ENCODE measurements at regions not wholly inside any gene's neighbourhood (a gene's known extent, or its start where the extent isn't known, plus 50 kb on each side); places are given as distances from the start of the nearest gene placed in this dataset.

GRCh38 chr4:147355032-147355656 is 125.8 kb upstream of the EDNRA start:
- Histone ChIP-seq H3K27ac (ENCODE audit: insufficient read depth, low read length, poor library complexity, severe bottlenecking) (no peak overlapping the region), H3K9me3 (ENCODE audit: control insufficient read depth in 2 of 2, low read length in 2 of 2) (no peaks in the 10 kb centered on the region), H3K4me3 (ENCODE audit: low read depth, low read length) (no peak overlapping the region), H3K27me3 (ENCODE audit: control insufficient read depth, insufficient read depth, low read length) (no peaks in the 10 kb centered on the region), H3K36me3 (ENCODE audit: control insufficient read depth, insufficient read depth, low read length) (no peaks in the 10 kb centered on the region), H3K4me1 (ENCODE audit: control insufficient read depth, insufficient read depth, low read length, poor library complexity, severe bottlenecking) (no peaks in the 10 kb centered on the region)
- Mint-ChIP-seq H3K9me3 (peaks cover 0 to 4% (median 2%) of the 10 kb centered on the region in 7 donors), H3K4me1 (no peaks in the 10 kb centered on the region), H3K27me3 (no peaks in the 10 kb centered on the region), H3K36me3 (no peaks in the 10 kb centered on the region), H3K4me3 (no peak overlapping the region), H3K27ac (no peak overlapping the region)
- no peak for ATAC-seq (ENCODE audit: low read depth in 2 of 2)
- DNase-seq: no peak

DNA sequence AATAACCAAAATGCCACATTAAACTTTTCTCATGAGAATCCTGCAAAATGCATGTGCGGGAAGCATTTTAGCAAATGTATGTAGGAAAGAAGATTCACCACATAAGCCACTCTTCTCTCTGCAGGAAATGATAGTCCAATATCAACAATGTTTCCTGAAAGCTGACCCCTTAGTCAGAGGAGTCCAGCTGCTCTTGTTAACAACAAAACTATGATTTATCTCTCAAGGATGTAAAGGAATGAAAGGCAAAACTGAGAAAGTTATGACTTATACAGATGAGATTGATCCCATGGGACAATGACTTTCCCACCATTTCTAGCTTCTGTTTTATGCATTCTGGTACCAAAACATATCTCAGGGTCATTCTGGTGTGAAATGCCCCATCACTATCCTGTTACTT is 125.0 kb upstream of the EDNRA start:
- no peak overlapping the region for H3K27ac ChIP-seq (ENCODE audit: insufficient read depth, low read length, poor library complexity, severe bottlenecking)

GRCh38 chr4:147360301-147360700 is 120.6 kb upstream of the EDNRA start:
- H3K36me3 Mint-ChIP-seq: no peaks in the 10 kb centered on the region
- no peak overlapping the region for H3K27ac Mint-ChIP-seq
- DNase-seq (no peak), ATAC-seq (ENCODE audit: low read depth in 2 of 2) (no peak)
- H3K9me3 ChIP-seq (ENCODE audit: control insufficient read depth in 2 of 2, low read length in 2 of 2): no peaks in the 10 kb centered on the region
- H3K27ac ChIP-seq (ENCODE audit: insufficient read depth, low read length, poor library complexity, severe bottlenecking): no peak overlapping the region
- peak overlapping the region in 1 of 4 donors; percentile 10 for H3K4me3 Mint-ChIP-seq
- H3K27me3 ChIP-seq (ENCODE audit: control insufficient read depth, insufficient read depth, low read length): no peaks in the 10 kb centered on the region
- H3K27me3 Mint-ChIP-seq: no peaks in the 10 kb centered on the region
- H3K4me3 ChIP-seq (ENCODE audit: low read depth, low read length): no peak overlapping the region
- H3K9me3 Mint-ChIP-seq: peaks cover 0 to 4% (median 0%) of the 10 kb centered on the region in 7 donors
- H3K4me1 Mint-ChIP-seq: no peaks in the 10 kb centered on the region
- H3K4me1 ChIP-seq (ENCODE audit: control insufficient read depth, insufficient read depth, low read length, poor library complexity, severe bottlenecking): no peaks in the 10 kb centered on the region
- H3K36me3 ChIP-seq (ENCODE audit: control insufficient read depth, insufficient read depth, low read length): no peaks in the 10 kb centered on the region

More for the DNA sequence above, 125.0 kb upstream of the EDNRA start:
- Histone ChIP-seq H3K27me3 (ENCODE audit: control insufficient read depth, insufficient read depth, low read length) (no peaks in the 10 kb centered on the region), H3K36me3 (ENCODE audit: control insufficient read depth, insufficient read depth, low read length) (no peaks in the 10 kb centered on the region), H3K9me3 (ENCODE audit: control insufficient read depth in 2 of 2, low read length in 2 of 2) (no peaks in the 10 kb centered on the region), H3K4me1 (ENCODE audit: control insufficient read depth, insufficient read depth, low read length, poor library complexity, severe bottlenecking) (no peaks in the 10 kb centered on the region), H3K4me3 (ENCODE audit: low read depth, low read length) (no peak overlapping the region)
- H3K36me3 Mint-ChIP-seq: no peaks in the 10 kb centered on the region
- DNase-seq (no peak), ATAC-seq (ENCODE audit: low read depth in 2 of 2) (no peak)
- H3K27ac Mint-ChIP-seq: no peak overlapping the region
- H3K4me1 Mint-ChIP-seq: no peaks in the 10 kb centered on the region
- no peaks in the 10 kb centered on the region for H3K27me3 Mint-ChIP-seq
- peaks cover 0 to 4% (median 2%) of the 10 kb centered on the region in 7 donors for H3K9me3 Mint-ChIP-seq
- H3K4me3 Mint-ChIP-seq: no peak overlapping the region

- no peaks in the 10 kb centered on the region for H3K27me3 Mint-ChIP-seq
- Histone ChIP-seq H3K4me1 (ENCODE audit: control insufficient read depth, insufficient read depth, low read length, poor library complexity, severe bottlenecking) (no peaks in the 10 kb centered on the region), H3K27ac (ENCODE audit: insufficient read depth, low read length, poor library complexity, severe bottlenecking) (no peak overlapping the region), H3K9me3 (ENCODE audit: control insufficient read depth in 2 of 2, low read length in 2 of 2) (no peaks in the 10 kb centered on the region), H3K27me3 (ENCODE audit: control insufficient read depth, insufficient read depth, low read length) (no peaks in the 10 kb centered on the region), H3K36me3 (ENCODE audit: control insufficient read depth, insufficient read depth, low read length) (no peaks in the 10 kb centered on the region), H3K4me3 (ENCODE audit: low read depth, low read length) (no peak overlapping the region)
- H3K9me3 Mint-ChIP-seq: peaks cover 0 to 4% (median 0%) of the 10 kb centered on the region in 7 donors
- H3K4me1 Mint-ChIP-seq: no peaks in the 10 kb centered on the region
- DNase-seq: no peak
- no peak for ATAC-seq (ENCODE audit: low read depth in 2 of 2)
- no peaks in the 10 kb centered on the region for H3K36me3 Mint-ChIP-seq
- no peak overlapping the region for H3K27ac Mint-ChIP-seq
- no peak overlapping the region for H3K4me3 Mint-ChIP-seq
These were observed 119.2 kb upstream of the EDNRA start for GRCh38 chr4:147361726-147362125.

- no peak overlapping the region for H3K4me3 ChIP-seq (ENCODE audit: low read depth, low read length)
- Mint-ChIP-seq H3K36me3 (no peaks in the 10 kb centered on the region), H3K9me3 (peaks cover 0 to 4% (median 0%) of the 10 kb centered on the region in 7 donors), H3K4me1 (no peaks in the 10 kb centered on the region), H3K4me3 (no peak overlapping the region), H3K27me3 (no peaks in the 10 kb centered on the region), H3K27ac (no peak overlapping the region)
- no peaks in the 10 kb centered on the region for H3K4me1 ChIP-seq (ENCODE audit: control insufficient read depth, insufficient read depth, low read length, poor library complexity, severe bottlenecking)
- ATAC-seq (ENCODE audit: low read depth in 2 of 2) (no peak), DNase-seq (no peak)
- no peaks in the 10 kb centered on the region for H3K36me3 ChIP-seq (ENCODE audit: control insufficient read depth, insufficient read depth, low read length)
- no peak overlapping the region for H3K27ac ChIP-seq (ENCODE audit: insufficient read depth, low read length, poor library complexity, severe bottlenecking)
- H3K27me3 ChIP-seq (ENCODE audit: control insufficient read depth, insufficient read depth, low read length): no peaks in the 10 kb centered on the region
- no peaks in the 10 kb centered on the region for H3K9me3 ChIP-seq (ENCODE audit: control insufficient read depth in 2 of 2, low read length in 2 of 2)
These were observed 118.0 kb upstream of the EDNRA start for GRCh38 chr4:147362938-147363337.

DNA sequence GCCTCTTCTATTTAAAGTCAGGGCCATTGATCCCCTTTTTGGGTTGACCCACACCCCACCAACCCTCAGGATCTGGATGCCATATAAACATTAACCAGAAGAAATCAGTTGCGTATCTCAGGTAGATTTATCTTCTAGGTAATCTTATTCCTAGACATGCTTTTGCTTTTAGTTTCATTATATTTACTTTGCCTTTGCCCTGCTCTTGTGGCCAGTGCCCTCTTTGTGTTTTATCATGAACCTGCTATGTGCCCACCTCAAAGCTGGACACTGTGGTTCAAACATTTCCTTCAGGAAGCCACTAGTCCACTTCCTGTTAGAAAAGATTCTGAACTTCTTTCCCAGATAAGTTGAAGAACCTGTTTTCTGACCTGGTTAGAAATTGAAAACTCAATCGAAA is 117.4 kb upstream of the EDNRA start:
- no peaks in the 10 kb centered on the region for H3K27me3 Mint-ChIP-seq
- H3K36me3 Mint-ChIP-seq: no peaks in the 10 kb centered on the region
- H3K27ac ChIP-seq (ENCODE audit: insufficient read depth, low read length, poor library complexity, severe bottlenecking): no peak overlapping the region
- no peaks in the 10 kb centered on the region for H3K9me3 ChIP-seq (ENCODE audit: control insufficient read depth in 2 of 2, low read length in 2 of 2)
- H3K4me1 Mint-ChIP-seq: no peaks in the 10 kb centered on the region
- ATAC-seq (ENCODE audit: low read depth in 2 of 2) (no peak), DNase-seq (no peak)
- H3K4me3 Mint-ChIP-seq: no peak overlapping the region
- H3K36me3 ChIP-seq (ENCODE audit: control insufficient read depth, insufficient read depth, low read length): no peaks in the 10 kb centered on the region
- H3K27me3 ChIP-seq (ENCODE audit: control insufficient read depth, insufficient read depth, low read length): no peaks in the 10 kb centered on the region
- H3K27ac Mint-ChIP-seq: no peak overlapping the region
- no peaks in the 10 kb centered on the region for H3K4me1 ChIP-seq (ENCODE audit: control insufficient read depth, insufficient read depth, low read length, poor library complexity, severe bottlenecking)
- no peak overlapping the region for H3K4me3 ChIP-seq (ENCODE audit: low read depth, low read length)
- peaks cover 0 to 4% (median 0%) of the 10 kb centered on the region in 7 donors for H3K9me3 Mint-ChIP-seq

GRCh38 chr4:147365396-147365795 is 115.5 kb upstream of the EDNRA start:
- Mint-ChIP-seq H3K9me3 (peaks cover 0 to 4% (median 0%) of the 10 kb centered on the region in 7 donors), H3K4me1 (no peaks in the 10 kb centered on the region), H3K36me3 (no peaks in the 10 kb centered on the region), H3K27ac (no peak overlapping the region), H3K27me3 (no peaks in the 10 kb centered on the region), H3K4me3 (no peak overlapping the region)
- Histone ChIP-seq H3K27me3 (ENCODE audit: control insufficient read depth, insufficient read depth, low read length) (no peaks in the 10 kb centered on the region), H3K36me3 (ENCODE audit: control insufficient read depth, insufficient read depth, low read length) (no peaks in the 10 kb centered on the region), H3K4me1 (ENCODE audit: control insufficient read depth, insufficient read depth, low read length, poor library complexity, severe bottlenecking) (no peaks in the 10 kb centered on the region), H3K4me3 (ENCODE audit: low read depth, low read length) (no peak overlapping the region), H3K27ac (ENCODE audit: insufficient read depth, low read length, poor library complexity, severe bottlenecking) (no peak overlapping the region), H3K9me3 (ENCODE audit: control insufficient read depth in 2 of 2, low read length in 2 of 2) (no peaks in the 10 kb centered on the region)
- no peak for DNase-seq
- ATAC-seq (ENCODE audit: low read depth in 2 of 2): no peak

DNA sequence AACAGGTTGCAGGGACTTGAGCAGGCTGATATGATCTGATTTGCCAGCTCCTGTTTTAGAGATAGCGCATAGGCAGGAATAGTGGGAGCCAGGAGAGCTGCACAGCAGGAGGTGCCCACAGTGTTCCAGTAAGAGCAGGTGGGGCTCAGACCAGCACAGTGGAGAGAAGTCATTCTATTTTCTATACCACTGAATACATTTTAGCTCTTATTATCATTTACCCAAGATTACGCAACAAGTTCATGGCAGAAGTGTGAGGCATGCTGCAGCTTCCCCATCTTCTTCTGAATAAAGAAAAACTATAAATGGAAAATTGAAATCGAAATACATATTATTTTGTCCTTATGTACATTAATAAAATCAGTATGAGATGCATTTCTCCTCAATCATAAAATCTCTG is 114.7 kb upstream of the EDNRA start:
- Mint-ChIP-seq H3K4me3 (no peak overlapping the region), H3K9me3 (peaks cover 0 to 4% (median 0%) of the 10 kb centered on the region in 7 donors), H3K27ac (no peak overlapping the region), H3K27me3 (no peaks in the 10 kb centered on the region), H3K4me1 (no peaks in the 10 kb centered on the region), H3K36me3 (no peaks in the 10 kb centered on the region)
- DNase-seq: no peak
- H3K27ac ChIP-seq (ENCODE audit: insufficient read depth, low read length, poor library complexity, severe bottlenecking): no peak overlapping the region
- no peaks in the 10 kb centered on the region for H3K4me1 ChIP-seq (ENCODE audit: control insufficient read depth, insufficient read depth, low read length, poor library complexity, severe bottlenecking)
- H3K27me3 ChIP-seq (ENCODE audit: control insufficient read depth, insufficient read depth, low read length): no peaks in the 10 kb centered on the region
- no peak for ATAC-seq (ENCODE audit: low read depth in 2 of 2)
- no peaks in the 10 kb centered on the region for H3K9me3 ChIP-seq (ENCODE audit: control insufficient read depth in 2 of 2, low read length in 2 of 2)
- H3K36me3 ChIP-seq (ENCODE audit: control insufficient read depth, insufficient read depth, low read length): no peaks in the 10 kb centered on the region
- H3K4me3 ChIP-seq (ENCODE audit: low read depth, low read length): no peak overlapping the region
